HG02885 (cell line): ENCODE measurements at regions not wholly inside any gene's neighbourhood (a gene's known extent, or its start where the extent isn't known, plus 50 kb on each side); places are given as distances from the start of the nearest gene placed in this dataset.

ENCODE experiments used
- ATAC-seq: cut with Tn5 transposase; IDR thresholded peaks from one replicate; pipeline ENCODE4 v1.9.1; 2021; ENCODE audit warnings: mild to moderate bottlenecking; ENCODE audit not compliant: unreplicated experiment, poor library complexity

DNA sequence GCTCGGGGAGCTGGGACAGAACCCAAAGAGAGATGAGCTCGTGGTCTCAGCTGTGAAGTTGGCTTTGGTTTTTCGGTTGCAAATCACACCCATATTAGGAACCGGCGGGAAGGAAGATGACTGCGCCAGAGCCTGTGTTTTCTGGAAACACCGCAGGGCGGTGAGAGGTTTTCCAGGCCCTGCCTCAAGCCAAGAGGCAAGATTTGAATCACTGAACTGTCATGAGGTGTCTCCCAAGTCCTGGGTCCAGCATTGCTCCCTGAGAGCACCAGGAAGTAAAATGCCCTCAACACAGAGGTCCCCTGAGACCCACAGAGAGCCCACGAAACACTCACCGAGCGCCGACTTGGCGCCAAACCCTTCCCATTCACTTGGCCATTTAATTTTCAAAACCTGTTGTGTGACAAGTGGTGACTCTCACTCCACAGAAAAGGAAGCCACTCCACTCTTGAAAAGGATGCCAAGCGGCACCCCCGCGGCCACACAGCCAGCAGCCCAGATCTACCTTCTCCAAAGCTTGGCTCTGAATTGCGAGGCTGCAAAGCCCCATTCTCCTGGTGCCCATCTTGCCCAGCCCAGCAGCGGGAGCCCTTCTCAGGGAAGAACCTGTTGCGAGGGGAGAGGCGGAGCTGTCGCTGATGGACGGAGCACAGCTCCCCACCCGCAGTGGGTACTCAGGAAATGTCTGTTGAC, 99.0 kb upstream of the RUNX3 start:
- no peak for ATAC-seq

DNA sequence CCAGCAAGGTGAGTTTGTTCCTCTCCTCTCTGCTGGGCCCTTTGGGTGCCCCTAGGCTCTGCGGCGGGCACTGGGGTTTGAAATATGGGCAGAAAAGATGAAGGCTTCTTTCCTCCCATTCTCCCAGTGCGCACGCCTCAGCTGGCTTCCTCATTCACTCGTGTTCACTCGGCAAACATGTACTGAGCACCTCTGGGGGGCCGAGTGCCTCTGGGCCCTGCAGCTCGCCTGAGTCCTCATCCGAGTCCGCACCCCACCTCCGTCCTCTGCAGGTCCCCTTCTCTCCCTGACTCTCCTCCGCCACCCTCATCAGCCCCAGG, 98.5 kb upstream of the RUNX3 start:
- ATAC-seq: no peak

DNA sequence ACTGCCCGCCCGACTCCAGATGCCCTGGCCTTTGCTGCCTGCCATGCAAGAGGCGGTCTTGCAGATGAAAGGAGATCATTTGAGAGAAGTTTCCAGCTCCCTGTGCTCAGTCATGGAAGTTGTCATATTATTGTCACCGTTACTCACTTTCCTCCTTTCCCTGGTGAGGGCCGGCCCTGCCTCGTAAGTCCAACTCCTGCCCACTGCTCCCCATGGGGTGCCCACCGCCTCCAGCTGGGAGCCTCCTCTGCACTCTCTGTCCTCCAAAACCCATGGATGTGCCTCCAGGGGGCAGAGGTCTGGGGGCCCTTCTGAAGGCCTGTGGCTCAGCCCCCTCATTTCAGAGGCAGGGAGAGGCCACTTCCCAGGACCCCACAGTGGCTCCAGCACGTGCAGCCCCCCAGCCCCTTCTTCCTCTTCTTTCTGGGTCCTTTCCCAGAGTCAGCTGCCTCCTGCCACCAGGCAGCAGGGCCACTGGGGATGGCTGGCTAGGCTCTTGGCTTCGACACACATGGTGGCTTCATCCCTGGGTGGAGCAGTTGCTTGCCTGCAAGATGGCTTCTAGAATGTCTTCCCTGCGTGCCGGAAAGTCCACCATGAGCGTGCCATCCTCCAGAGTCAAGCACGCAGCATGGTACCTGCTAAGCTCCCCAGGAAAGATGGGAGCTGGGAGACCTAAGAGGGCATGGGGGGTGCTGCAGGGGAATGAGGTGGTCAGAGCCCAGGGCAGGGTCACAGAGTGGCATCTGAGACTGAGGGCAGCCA, 97.9 kb upstream of the RUNX3 start:
- ATAC-seq: no peak

DNA sequence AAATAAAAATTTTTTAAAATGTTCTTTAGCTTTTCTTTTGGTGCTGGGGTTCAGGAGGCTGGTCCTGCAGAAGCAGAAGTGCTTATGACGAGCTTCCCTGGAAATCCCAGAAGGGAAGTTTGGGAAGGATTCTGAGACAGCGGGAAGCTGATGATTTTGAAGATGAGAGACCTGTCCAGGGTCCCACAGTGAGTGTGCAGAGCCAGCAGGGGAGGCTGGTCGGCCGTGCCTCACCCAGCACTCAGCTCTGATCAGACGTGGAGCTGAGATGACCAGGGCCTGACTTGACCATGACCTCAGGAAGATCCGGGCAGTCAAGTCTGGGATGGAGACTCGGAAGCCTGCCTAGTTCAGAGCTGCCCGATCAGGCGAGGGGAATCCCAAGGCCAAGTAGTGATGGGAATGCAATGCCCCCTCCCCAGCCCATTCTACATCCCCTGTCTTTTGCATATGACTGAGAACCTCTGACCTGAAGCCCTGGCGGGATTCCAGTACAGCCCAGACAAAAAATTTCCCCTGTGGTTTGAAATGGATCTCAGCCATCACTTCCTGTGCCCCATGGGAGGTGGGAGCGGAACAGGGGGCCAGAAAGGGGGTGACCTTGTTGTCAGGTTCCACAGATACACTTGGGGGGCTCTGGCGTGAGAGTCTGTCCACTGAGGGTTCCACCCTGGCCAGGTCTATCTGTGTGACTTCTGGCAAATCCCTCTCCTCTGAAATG, 96.8 kb upstream of the RUNX3 start:
- no peak for ATAC-seq

DNA sequence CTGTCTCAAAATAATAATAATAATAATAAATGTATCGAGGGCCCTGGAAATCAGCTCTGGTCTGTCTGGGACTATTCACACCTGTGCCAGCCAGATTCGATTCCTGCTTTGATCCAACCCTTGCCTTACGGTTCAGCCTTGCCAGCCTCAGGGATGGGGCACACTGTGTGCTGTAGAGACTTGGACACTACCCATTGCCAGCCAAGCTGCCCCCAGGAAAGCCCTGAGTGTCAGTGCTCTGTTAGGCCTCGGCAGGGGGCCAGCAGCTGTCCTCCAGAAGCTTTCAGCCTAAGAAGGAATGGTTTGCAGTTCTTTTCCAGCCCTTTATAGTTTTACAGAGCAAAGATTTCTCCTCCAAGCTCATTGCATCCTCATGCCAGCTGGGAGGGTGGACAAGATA, 96.2 kb upstream of the RUNX3 start:
- ATAC-seq: no peak

DNA sequence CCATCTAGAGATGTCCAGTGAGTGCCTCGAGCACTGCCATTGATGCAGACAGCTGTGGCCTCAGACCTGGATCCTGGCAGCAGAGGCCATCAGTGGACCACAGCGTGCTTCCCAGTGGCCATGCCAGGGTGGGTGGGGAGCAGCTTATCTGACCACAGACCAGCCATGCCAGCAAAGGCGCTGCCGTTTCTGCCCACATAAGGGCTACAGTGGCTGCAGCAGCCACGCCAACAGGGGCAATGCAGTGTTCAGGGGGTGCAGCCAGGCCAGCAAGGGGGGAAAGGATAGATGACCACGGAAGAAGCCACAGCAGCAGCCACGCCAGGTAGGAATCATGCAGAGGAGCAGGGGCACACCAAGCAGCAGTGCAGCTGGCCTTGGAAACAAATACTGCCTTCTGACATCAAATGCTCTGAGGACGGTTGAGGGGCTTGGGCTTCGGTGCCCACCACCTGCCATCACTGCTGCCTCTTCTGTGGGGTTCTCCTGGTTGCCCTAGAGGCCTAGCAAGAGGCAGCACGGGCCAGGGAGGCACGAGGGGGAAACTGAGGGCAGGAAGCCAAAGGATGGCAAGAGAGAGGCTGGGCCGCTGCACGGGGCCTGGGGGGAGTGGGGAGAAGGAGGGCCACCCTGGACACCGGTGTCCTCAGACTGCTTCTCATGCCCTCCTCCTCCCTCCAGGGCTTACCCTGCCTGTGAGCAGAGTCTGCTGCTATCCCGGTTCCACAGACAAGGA, 94.7 kb upstream of the RUNX3 start:
- no peak for ATAC-seq

DNA sequence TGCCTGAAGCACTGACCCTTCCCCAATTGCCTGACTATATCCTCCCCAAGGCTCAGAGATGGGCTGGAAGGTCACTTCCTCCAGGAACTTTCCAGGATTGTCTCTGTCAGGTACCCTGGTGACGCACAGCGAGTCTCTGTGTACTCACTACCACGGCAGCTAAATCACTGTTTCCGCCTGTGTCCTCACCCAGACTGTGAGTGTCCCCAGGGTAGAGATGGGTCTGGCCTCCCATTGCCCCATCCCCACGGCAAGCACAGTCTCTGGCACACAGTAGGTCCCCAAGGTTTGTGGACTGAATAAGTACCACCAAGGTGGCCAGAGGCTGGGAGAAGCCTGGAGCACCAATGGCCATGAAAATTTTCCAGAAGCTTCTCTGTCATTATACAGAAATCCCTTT, 93.8 kb upstream of the RUNX3 start:
- no peak for ATAC-seq

DNA sequence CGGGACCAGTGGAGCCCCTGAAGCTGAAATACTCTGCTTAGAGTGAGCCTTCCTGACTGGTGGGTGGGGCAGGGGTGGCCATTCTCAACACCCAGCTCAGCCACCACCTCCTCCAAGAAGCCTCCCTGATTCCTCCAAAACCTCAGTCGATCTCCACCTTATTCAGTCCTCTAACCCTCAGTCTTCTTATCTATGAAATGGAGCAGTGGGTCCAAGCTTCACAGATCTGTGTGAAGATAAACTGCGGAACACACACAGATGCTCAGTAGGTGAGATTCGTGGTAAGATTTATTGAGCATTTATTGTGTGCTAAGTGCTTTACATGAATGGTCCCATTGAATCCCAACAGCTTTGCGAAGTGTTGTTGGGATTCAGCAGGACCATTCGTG, 93.1 kb upstream of the RUNX3 start:
- ATAC-seq: no peak

DNA sequence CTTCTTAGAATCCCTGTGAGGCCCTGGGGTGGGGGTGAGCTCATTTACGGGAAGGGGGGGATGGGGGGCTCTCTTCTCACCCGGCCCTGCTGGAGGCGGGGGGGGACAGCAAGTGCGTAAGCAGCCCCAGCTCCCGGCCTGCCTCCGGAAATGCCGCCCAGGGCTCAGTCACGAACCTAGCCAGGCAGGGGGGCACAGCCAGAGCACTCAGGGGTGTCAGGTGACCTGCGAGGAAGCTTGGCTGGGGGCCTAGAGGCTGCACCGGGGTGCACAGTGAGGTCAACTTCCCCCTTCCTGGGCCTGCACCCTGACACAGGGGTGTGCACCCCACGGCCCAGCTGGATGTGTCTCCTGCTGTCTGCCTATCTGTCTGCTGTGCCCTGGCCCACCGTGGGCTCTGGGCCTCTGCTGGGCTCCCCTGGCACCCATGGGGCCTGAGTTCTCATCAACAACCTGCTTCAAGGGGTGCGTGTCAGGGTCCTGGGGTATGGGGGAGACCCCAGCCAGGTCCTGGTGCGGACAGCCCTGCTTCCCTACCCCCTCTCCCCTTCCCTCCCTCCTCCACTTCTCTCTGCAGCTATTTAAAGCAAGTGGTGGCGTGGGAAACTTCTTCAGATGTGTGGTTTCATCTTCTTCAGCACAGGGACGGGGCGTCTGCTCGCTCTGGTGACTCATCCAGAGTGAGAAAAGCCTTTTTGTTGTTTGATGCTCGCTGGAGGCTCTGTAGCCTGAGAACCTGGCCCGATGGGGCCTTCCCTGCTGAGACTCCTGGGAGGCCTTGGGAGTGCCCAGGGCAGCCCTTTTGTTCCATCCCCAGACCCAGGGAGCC, 92.5 kb upstream of the RUNX3 start:
- peak; percentile 86 for ATAC-seq

DNA sequence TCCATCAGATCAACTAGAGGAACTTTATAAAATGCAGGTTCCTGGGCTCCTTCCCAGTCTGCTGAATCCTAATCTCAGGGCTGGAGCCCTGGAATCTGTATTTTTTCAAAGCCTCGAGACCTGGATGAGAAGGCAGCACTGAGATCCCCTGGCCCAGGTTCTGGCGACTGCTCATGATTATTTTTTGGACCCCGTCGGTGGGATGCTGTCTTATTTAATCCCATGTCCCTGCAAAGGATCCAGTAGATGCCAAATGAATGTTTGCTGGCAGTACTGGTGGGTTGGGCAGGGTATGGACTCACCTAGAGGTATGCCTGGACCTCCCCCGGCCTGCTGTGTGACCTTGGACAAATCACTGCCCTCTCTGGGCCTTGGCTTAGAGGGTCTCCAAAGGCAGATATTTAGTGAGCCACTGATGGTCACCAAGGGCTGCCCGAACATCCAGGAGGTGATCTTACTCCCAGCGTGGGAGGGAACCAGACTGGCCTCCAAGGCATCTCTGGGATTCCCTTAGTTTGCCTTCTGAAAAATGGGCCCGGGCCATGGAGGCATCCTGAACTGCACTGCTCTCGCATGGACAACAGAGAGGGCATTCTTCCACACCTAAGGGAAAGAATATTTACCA, 91.6 kb upstream of the RUNX3 start:
- no peak for ATAC-seq

DNA sequence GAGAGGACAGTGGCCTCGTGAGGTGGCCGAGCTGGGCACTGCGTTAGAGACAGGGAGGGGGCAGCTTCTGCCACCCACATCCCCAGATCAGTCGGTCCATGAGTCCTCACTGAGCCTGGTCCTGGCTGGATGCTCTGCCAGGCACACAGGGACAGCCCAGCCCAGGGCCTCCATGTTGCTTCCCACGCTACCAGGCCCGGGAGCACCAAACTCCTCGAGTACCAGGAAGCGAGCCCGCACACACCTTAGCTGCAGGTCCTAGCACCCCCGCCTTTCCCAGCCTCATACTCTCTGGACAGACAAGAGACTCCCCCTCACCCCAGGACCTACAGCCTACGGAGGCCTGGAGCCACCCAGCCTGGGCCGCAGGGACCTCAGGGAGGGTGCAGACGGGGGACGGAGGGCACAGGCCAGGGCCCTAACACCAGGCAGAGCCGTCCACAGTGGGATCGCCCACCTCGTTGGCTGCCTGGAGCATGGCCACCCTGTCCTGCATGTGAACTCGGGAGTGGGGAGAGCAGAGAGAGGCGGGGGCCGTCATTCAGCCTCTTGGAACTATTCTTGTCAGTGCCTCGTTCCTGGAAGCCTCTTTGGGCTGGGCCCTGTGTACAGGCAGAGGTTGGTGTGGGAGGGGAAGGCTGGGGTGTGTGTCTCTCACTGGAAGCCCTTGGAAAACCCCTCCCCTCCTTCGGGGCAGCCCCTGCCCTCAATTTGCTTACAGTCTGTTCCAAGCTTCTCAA, 90.9 kb upstream of the RUNX3 start:
- no peak for ATAC-seq

DNA sequence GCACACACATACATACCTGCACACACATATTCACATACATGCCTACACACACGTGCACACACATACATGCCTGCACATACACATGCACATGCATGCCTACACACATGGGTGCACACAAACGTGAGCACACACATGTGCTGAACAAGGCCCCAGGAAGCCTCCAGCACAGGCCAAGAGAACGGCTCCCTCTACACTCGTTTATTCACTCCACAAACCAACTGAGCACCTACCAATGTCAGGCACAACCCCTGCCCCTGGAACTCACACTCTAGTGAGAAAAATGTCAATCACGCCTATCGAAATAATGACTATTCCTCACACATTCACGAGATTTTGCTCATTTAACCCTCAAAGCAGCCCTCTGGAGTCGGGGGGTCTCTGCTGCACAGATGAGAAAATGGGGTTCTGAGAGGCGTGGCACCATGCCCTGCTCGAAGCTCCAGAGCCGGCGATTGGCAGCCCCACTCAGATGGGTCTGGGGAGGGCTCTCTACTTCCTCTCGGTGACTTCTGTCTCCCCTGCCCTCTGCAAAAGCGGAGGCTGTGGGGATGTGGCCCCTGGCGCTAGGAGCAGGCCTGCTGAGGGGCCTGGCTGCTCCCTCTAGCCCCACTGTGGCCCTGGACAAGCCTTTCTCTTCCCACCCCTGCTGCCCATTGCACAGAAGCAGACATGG, 90.2 kb upstream of the RUNX3 start:
- ATAC-seq: no peak

DNA sequence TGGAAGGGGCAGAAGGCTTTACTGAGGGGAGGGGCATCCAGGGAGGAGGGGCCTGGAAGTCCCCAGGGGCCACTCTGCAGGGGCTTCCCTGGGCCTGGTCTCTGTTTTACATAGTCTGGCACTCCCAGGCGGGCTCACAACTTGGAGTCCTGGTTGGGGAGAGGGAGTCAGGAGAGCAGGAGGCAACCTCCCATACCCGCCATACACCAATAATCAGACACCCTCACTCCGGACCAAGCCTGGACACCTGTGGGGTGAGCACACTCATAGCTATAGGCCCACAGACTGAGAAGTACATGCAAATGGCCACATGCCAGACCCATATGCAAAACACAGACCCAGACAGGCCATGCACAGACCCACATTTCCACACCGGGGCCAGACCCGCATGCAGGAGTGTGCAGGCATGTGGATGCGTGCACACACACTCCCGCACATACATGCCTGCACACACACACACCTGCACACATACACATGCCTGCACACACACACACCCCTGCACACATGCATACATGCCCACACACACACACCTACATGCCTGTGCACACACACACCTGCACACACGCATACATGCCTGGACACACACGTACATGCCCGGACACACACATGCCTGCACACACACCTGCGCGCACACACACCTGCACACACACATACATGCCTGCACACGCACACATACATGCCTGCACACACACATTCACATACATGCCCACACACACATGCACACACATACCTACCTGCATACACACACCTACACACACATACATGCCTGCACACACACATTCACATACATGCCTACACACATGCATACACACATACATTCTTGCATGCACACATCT, 89.5 kb upstream of the RUNX3 start:
- ATAC-seq: peak; percentile 63

DNA sequence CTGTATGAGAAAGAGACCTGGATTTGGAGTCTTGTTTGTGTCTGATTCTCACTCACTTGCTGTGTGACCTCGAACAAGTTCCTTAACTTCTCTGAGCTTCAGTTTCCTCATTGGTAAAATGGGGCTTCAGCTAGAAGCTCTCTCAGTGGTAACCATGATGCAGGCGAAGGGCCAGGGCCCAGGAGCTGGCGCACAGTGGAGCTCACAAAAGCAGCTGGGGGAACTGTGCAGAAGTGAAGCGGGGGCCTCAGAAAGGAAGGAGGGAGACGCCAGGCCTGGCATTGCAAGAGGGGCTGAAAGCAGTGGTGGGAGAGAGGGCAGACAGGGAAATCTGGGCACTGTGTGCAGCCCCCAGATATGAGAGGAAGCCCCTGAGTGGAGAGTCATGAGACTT, 88.9 kb upstream of the RUNX3 start:
- ATAC-seq: no peak

DNA sequence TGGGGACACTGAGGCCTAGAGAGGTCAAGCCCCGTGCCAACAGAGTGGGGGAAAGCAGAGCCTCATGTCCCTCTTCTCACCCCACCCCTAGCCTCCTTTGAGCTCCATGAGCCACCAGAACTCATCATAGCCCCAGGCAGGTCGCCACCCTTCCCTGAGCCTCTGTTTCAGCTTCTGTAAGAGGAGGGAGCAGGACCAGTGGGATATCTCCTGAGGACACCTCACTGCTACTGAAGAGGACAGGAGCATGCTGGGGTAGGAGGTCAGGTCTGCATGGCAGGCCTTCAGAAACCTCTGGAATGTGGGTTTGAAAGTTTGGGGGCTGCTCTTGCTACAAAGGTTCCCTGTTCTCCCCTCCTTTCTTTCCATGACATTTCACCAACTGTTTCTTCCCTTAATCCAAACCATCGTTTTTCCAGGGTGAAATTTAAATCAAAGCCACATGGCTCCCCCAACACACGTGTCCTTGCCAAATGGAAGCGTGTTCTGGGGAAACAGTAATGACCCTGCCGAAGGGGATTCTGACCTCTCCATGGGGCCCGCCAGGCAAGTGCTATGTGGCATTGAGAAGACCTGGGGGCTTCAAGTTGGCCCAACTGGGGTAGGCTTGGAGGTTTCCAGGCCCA, 88.1 kb upstream of the RUNX3 start:
- no peak for ATAC-seq

DNA sequence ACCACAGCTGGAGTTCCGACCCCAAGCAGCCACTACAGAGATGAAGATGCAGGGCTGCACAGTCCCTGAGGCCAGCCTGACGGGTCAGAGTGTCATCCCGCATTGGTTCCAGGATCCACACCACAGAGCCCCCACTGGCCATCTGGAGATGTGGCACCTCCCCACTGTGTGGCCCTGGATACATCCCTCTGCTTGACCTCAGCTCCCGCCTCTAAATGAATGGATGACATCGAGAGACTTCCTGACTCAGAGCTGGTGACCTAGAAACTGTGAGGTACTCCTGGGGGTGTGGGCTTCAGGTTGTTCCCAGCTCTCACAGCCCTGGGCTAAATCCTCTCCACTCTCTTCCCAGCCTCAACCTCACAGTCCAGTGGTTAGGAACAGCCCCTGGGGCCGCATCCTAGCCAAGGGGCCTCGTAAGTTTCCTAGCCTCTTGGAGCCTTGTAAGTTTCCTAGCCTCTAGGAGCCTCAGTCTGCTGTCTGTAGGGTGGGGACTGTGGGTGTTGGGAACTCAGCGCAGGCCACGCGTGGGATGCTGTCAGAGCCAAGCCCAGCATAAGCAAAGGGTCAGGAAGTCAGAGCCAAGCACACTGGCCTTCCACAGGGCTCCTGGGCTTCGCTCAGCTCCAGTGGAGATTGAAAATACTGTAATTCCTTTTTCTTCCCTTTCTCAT, 87.5 kb upstream of the RUNX3 start:
- no peak for ATAC-seq
